DOHH2 (cell line): ENCODE measurements at regions not wholly inside any gene's neighbourhood (a gene's known extent, or its start where the extent isn't known, plus 50 kb on each side); places are given as distances from the start of the nearest gene placed in this dataset.

ENCODE experiments used
- H3F3A ChIP-seq: fragments of 200-600 bp; sonication (generic), shearing (Covaris generic); 2 replicates; pipeline ENCODE4 v1.6.0; 2016; ENCODE audit warnings: antibody characterized with exemption, mild to moderate bottlenecking; ENCODE audit not compliant: control insufficient read depth, insufficient read depth
- H3K27ac ChIP-seq: fragments of 200-600 bp; sonication (generic); 2 replicates; pipeline ENCODE4 v1.5.1; 2014; ENCODE audit warnings: low read depth, mild to moderate bottlenecking, low read length, moderate library complexity
- H3K27me3 ChIP-seq: fragments of 200-600 bp; sonication (generic); 2 replicates; pipeline ENCODE4 v1.6.1; 2014; ENCODE audit warnings: mild to moderate bottlenecking, low read length, mixed read lengths; ENCODE audit not compliant: control insufficient read depth
- H3K36me3 ChIP-seq: fragments of 200-600 bp; sonication (generic); 2 replicates; pipeline ENCODE4 v1.6.1; 2014; ENCODE audit warnings: mild to moderate bottlenecking, low read length, moderate library complexity, mixed read lengths; ENCODE audit not compliant: control insufficient read depth
- H3K4me1 ChIP-seq: fragments of 200-600 bp; sonication (generic); 2 replicates; pipeline ENCODE4 v1.6.1; 2014; ENCODE audit warnings: mild to moderate bottlenecking, low read length, mixed read lengths; ENCODE audit not compliant: control insufficient read depth
- H3K4me2 ChIP-seq: fragments of 200-600 bp; sonication (generic); 2 replicates; pipeline ENCODE4 v1.6.0; 2014; ENCODE audit warnings: mild to moderate bottlenecking, low read length, moderate library complexity
- H3K4me3 ChIP-seq: fragments of 200-600 bp; sonication (generic); 2 replicates; pipeline ENCODE4 v1.5.1; 2014; ENCODE audit warnings: mild to moderate bottlenecking, low read length, mixed read lengths
- H3K79me2 ChIP-seq: fragments of 200-600 bp; sonication (generic); 2 replicates; pipeline ENCODE4 v1.6.1; 2014; ENCODE audit warnings: mild to moderate bottlenecking, low read length, mixed read lengths; ENCODE audit not compliant: control insufficient read depth
- H3K9me2 ChIP-seq: fragments of 200-600 bp; sonication (generic); replicated peaks from 2 replicates; pipeline ENCODE4 v1.6.1; 2014; ENCODE audit warnings: mild to moderate bottlenecking, low read length, mixed read lengths; ENCODE audit not compliant: control insufficient read depth
- H3K9me3 ChIP-seq: fragments of 200-600 bp; sonication (generic); 2 replicates; pipeline ENCODE4 v1.6.1; 2014; ENCODE audit warnings: antibody characterized with exemption, low read length, mixed read lengths; ENCODE audit not compliant: control insufficient read depth, insufficient read depth
- H4K20me1 ChIP-seq: fragments of 200-600 bp; sonication (generic); 2 replicates; pipeline ENCODE4 v1.6.0; 2014; ENCODE audit warnings: low read depth, mild to moderate bottlenecking, antibody characterized with exemption, low read length, moderate library complexity; ENCODE audit not compliant: control insufficient read depth, insufficient read depth
- CTCF ChIP-seq: fragments of 200-600 bp; sonication (generic); IDR thresholded peaks from one replicate; pipeline ENCODE4 v1.5.1; 2014; ENCODE audit warnings: antibody characterized with exemption, mild to moderate bottlenecking, low read depth, low read length; ENCODE audit not compliant: poor library complexity, severe bottlenecking
- EZH2phosphoT487 ChIP-seq: fragments of 200-600 bp; sonication (generic); IDR thresholded peaks from 2 replicates; pipeline ENCODE4 v1.6.1; 2017; ENCODE audit warnings: borderline replicate concordance, mild to moderate bottlenecking, antibody characterized with exemption, low read length, moderate library complexity, mixed read lengths

DNA sequence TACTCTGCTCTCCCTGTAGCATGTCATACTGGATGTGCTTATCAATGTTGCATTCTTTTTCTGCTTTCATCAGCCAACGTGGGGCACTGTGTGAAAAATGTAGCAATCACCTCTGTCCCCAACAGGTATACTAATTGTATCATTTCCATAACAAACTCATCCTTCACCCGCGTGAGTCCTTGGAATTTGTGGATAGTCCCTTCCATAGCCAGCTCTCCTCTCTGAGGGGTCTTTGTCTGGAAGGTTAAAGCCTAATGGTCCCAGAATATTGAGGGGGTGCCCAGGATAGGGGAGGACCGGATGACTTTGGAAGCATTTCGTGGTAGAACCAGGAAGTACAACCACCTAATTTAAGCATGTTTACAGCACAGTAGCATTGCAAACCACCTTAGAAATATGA, 124.6 kb downstream of the FOXB1 start:
- no peaks in the 10 kb centered on the region for H4K20me1 ChIP-seq
- no peak overlapping the region for H3K27ac ChIP-seq
- TF ChIP-seq EZH2phosphoT487, result no peak
- TF ChIP-seq CTCF, result no peak
- H3K9me2 ChIP-seq, result no peaks in the 10 kb centered on the region
- H3K79me2 ChIP-seq, result no peaks in the 10 kb centered on the region
- H3K36me3 ChIP-seq, result no peaks in the 10 kb centered on the region
- H3K4me3 ChIP-seq, result no peak overlapping the region
- H3K4me2 ChIP-seq, result no peak overlapping the region
- peaks cover 2% of the 10 kb centered on the region; the same call in 1 of the 2 replicates for H3K27me3 ChIP-seq
- no peaks in the 10 kb centered on the region for H3K9me3 ChIP-seq
- no peaks in the 10 kb centered on the region for H3F3A ChIP-seq
- peaks cover 11% of the 10 kb centered on the region for H3K4me1 ChIP-seq

DNA sequence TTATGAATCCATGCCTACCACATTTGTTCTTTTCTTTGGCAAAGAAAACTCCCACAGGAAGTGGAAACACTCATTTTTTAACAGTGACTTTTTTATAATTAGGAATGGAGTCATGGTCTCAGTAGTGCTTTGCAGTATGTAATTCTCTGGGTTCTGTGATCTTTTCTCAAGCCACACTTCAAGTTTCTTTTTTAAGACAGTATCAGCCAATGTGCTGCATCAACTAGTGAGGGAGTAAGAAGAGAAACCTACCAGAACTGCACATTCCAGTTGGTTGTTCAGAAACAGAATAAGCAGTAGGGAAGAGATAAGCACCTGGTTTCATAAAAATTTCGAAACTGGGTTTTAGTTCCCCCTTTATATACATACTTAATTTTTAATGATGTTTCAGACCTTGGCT, 126.3 kb downstream of the FOXB1 start:
- Histone ChIP-seq H3K9me3 (no peaks in the 10 kb centered on the region), H3K36me3 (no peaks in the 10 kb centered on the region), H4K20me1 (no peaks in the 10 kb centered on the region), H3K27me3 (peaks cover under 1% of the 10 kb centered on the region; the same call in 1 of the 2 replicates), H3K4me3 (no peak overlapping the region), H3K27ac (no peak overlapping the region), H3K4me1 (peaks cover 11% of the 10 kb centered on the region), H3K9me2 (no peaks in the 10 kb centered on the region), H3K79me2 (no peaks in the 10 kb centered on the region), H3K4me2 (no peak overlapping the region), H3F3A (no peaks in the 10 kb centered on the region)
- TF ChIP-seq CTCF (no peak), EZH2phosphoT487 (no peak)

DNA sequence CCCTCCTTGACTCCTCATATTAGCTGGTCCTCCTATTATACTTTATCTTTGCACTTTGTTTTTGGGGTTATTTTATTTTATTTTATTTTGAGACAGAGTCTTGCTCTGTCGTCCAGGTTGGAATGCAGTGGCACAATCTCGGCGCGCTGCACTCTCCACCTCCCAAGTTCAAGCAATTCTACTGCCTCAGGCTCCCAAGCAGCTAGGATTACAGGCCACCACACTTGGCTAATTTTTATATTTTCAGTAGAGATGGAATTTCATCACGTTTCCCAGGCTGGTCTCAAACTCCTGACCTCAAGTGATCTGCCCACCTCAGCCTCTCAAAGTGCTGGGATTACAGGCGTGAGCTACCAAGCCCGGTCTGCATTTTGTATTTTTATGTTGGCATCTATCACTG, 126.7 kb downstream of the FOXB1 start:
- Histone ChIP-seq H3K36me3 (no peaks in the 10 kb centered on the region), H3K4me2 (no peak overlapping the region), H3K27ac (no peak overlapping the region), H3K4me1 (peaks cover 11% of the 10 kb centered on the region), H3F3A (no peaks in the 10 kb centered on the region), H3K9me3 (no peaks in the 10 kb centered on the region), H3K9me2 (no peaks in the 10 kb centered on the region), H3K79me2 (no peaks in the 10 kb centered on the region), H4K20me1 (no peaks in the 10 kb centered on the region), H3K4me3 (no peak overlapping the region), H3K27me3 (no peaks in the 10 kb centered on the region)
- TF ChIP-seq EZH2phosphoT487 (no peak), CTCF (no peak)

DNA sequence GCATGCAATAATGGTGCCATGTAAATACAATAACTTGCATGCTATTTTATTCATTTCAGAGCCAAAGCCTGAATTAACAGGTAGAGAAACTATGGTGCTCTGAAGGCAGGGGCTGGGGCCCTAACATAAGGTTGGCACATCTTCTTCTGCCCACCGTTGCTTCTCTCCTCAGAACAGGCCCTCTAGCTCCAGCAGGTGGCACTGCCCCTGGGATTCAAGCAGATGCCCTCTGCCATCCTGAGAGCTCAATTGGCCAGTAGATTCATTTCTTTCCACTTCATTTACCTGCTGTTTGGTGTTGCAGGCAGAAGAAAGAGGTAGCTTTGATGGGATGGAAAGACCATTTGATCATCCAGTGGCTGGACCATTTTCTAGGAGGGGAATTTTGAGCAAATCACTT, 130.5 kb downstream of the FOXB1 start:
- no peaks in the 10 kb centered on the region for H3K79me2 ChIP-seq
- no peaks in the 10 kb centered on the region for H4K20me1 ChIP-seq
- TF ChIP-seq CTCF (peak; percentile 41), EZH2phosphoT487 (no peak)
- H3K4me2 ChIP-seq, result no peak overlapping the region
- no peak overlapping the region for H3K4me3 ChIP-seq
- no peaks in the 10 kb centered on the region for H3K9me2 ChIP-seq
- no peaks in the 10 kb centered on the region for H3K9me3 ChIP-seq
- 0 out of 2 replicates have a peak, but pooled peaks cover 2% of the 10 kb centered on the region for H3K27me3 ChIP-seq
- H3K36me3 ChIP-seq, result no peaks in the 10 kb centered on the region
- no peaks in the 10 kb centered on the region for H3K4me1 ChIP-seq
- no peaks in the 10 kb centered on the region for H3F3A ChIP-seq
- no peak overlapping the region for H3K27ac ChIP-seq
